HG03442 (cell line): ENCODE measurements at regions not wholly inside any gene's neighbourhood (a gene's known extent, or its start where the extent isn't known, plus 50 kb on each side); places are given as distances from the start of the nearest gene placed in this dataset.
"Not testable (repeated sequence)": the region's sequence is repeated elsewhere in the genome, so short reads cannot be mapped to it uniquely, and the experiment has no call there.

Experiments
- ATAC-seq: cut with Tn5 transposase; IDR thresholded peaks from one replicate; pipeline ENCODE4 v1.9.1; 2021; ENCODE audit warnings: mild to moderate bottlenecking, moderate library complexity; ENCODE audit not compliant: unreplicated experiment

- no peak for ATAC-seq
These were observed 611.4 kb upstream of the CDH5 start for GRCh38 chr16:65754820-65755691.

- no peak for ATAC-seq
These were observed 614.0 kb upstream of the CDH5 start for GRCh38 chr16:65752522-65752844.

GRCh38 chr16:65751622-65752521, 614.6 kb upstream of the CDH5 start:
- no peak for ATAC-seq

GRCh38 chr16:65749506-65749905, 617.0 kb upstream of the CDH5 start:
- ATAC-seq = no peak

- no peak for ATAC-seq
These were observed 619.5 kb upstream of the CDH5 start for GRCh38 chr16:65746941-65747340.

GRCh38 chr16:65745201-65745708, 621.2 kb upstream of the CDH5 start:
- no peak for ATAC-seq

GRCh38 chr16:65744401-65744800, 622.1 kb upstream of the CDH5 start:
- no peak for ATAC-seq

GRCh38 chr16:65743558-65743957, 621.7 kb upstream of the CDH11 start:
- ATAC-seq = no peak

GRCh38 chr16:65740711-65741110, 618.8 kb upstream of the CDH11 start:
- no peak for ATAC-seq

GRCh38 chr16:65739518-65739917, 617.7 kb upstream of the CDH11 start:
- no peak for ATAC-seq

GRCh38 chr16:65737831-65738230, 616.0 kb upstream of the CDH11 start:
- ATAC-seq = no peak

GRCh38 chr16:65735615-65736014, 613.8 kb upstream of the CDH11 start:
- ATAC-seq = not testable (repeated sequence)

GRCh38 chr16:65733721-65734120, 611.9 kb upstream of the CDH11 start:
- ATAC-seq = no peak

- no peak for ATAC-seq
These were observed 610.0 kb upstream of the CDH11 start for GRCh38 chr16:65731833-65732232.

- ATAC-seq = no peak
These were observed 606.8 kb upstream of the CDH11 start for GRCh38 chr16:65728652-65729051.

- ATAC-seq = no peak
These were observed 606.3 kb upstream of the CDH11 start for GRCh38 chr16:65728167-65728566.

GRCh38 chr16:65727534-65728137, 605.8 kb upstream of the CDH11 start:
- ATAC-seq = no peak

- ATAC-seq = no peak
These were observed 603.4 kb upstream of the CDH11 start for GRCh38 chr16:65725156-65725845.

GRCh38 chr16:65722429-65722828, 600.6 kb upstream of the CDH11 start:
- ATAC-seq = no peak

- ATAC-seq = no peak
These were observed 596.0 kb upstream of the CDH11 start for GRCh38 chr16:65717846-65718245.
